BJ (cell line): ENCODE measurements at regions not wholly inside any gene's neighbourhood (a gene's known extent, or its start where the extent isn't known, plus 50 kb on each side); places are given as distances from the start of the nearest gene placed in this dataset.

Experiments
- CTCF ChIA-PET: fragments of 350-600 bp; formaldehyde crosslinking; extraction: SDS; loops from one replicate; lab custom pipeline; 2021; ENCODE audit warnings: antibody characterized with exemption, inconsistent platforms; lab: Yijun Ruan, JAX
- POLR2A ChIA-PET: fragments of 300-600 bp; sonication (Branson Sonifier 250); formaldehyde crosslinking; extraction: SDS; loops from one replicate; lab custom pipeline; 2021; ENCODE audit warnings: antibody characterized with exemption; lab: Charles Lee
- DNase-seq: peaks from one replicate; pipeline ENCODE4 v3.0.0-alpha.2; 2011; ENCODE audit warnings: low read depth
- H3K27me3 ChIP-seq: 2 replicates; pipeline ENCODE4 v1.6.0; 2011; ENCODE audit warnings: low read length; ENCODE audit not compliant: control insufficient read depth, insufficient read depth
- H3K36me3 ChIP-seq: 2 replicates; pipeline ENCODE4 v1.5.1; 2011; ENCODE audit warnings: low read length; ENCODE audit not compliant: control insufficient read depth, insufficient read depth
- H3K4me3 ChIP-seq: 2 replicates; pipeline ENCODE4 v1.5.1; 2011; ENCODE audit warnings: low read depth, mild to moderate bottlenecking, control low read depth, low read length
- CTCF ChIP-seq: IDR thresholded peaks from 2 replicates; pipeline ENCODE4 v1.5.1; 2011; ENCODE audit warnings: low read depth, mild to moderate bottlenecking, control low read depth, inconsistent platforms, low read length, moderate library complexity; ENCODE audit not compliant: insufficient read depth

GRCh38 chr12:91894911-91895310 is 250.7 kb downstream of the BTG1 start:
- DNase-seq: no peak
- no peak overlapping the region for H3K4me3 ChIP-seq
- ChIA-PET POLR2A (no interaction called here), CTCF (no interaction called here)
- TF ChIP-seq CTCF: no peak
- no peaks in the 10 kb centered on the region for H3K36me3 ChIP-seq
- no peaks in the 10 kb centered on the region for H3K27me3 ChIP-seq

- H3K36me3 ChIP-seq: no peaks in the 10 kb centered on the region
- DNase-seq: no peak
- ChIA-PET CTCF (no interaction called here), POLR2A (no interaction called here)
- TF ChIP-seq CTCF: no peak
- no peak overlapping the region for H3K4me3 ChIP-seq
- no peaks in the 10 kb centered on the region for H3K27me3 ChIP-seq
Observed at GRCh38 chr12:91893476-91893875, 252.2 kb downstream of the BTG1 start.

GRCh38 chr12:91892081-91892855 is 253.4 kb downstream of the BTG1 start:
- Histone ChIP-seq H3K27me3 (no peaks in the 10 kb centered on the region), H3K4me3 (no peak overlapping the region), H3K36me3 (no peaks in the 10 kb centered on the region)
- no peak for DNase-seq
- ChIA-PET CTCF (interaction anchor here (0.9 kb wide), 1 partner anchor 80 kb away, joined by 3 read pairs; no protein-coding TSS in a partner anchor), POLR2A (no interaction called here)
- TF ChIP-seq CTCF: no peak

- TF ChIP-seq CTCF: no peak
- ChIA-PET CTCF (no interaction called here), POLR2A (no interaction called here)
- DNase-seq: no peak
- Histone ChIP-seq H3K36me3 (no peaks in the 10 kb centered on the region), H3K4me3 (no peak overlapping the region), H3K27me3 (no peaks in the 10 kb centered on the region)
Observed at GRCh38 chr12:91890742-91891141, 254.9 kb downstream of the BTG1 start.

- ChIA-PET POLR2A (no interaction called here), CTCF (no interaction called here)
- Histone ChIP-seq H3K27me3 (no peaks in the 10 kb centered on the region), H3K4me3 (no peak overlapping the region), H3K36me3 (no peaks in the 10 kb centered on the region)
- no peak for DNase-seq
- no peak for TF ChIP-seq CTCF
Observed at GRCh38 chr12:91889910-91890309, 255.7 kb downstream of the BTG1 start.
